ENCODE measurements at regions not wholly inside any gene's neighbourhood (a gene's known extent, or its start where the extent isn't known, plus 50 kb on each side); places are given as distances from the start of the nearest gene placed in this dataset.
"Not testable (repeated sequence)": the region's sequence is repeated elsewhere in the genome, so short reads cannot be mapped to it uniquely, and the experiment has no call there.

- H3K4me3 ChIP-seq (ENCODE audit: low read depth, low read length): no peak overlapping the region
- DNase-seq (ENCODE audit: low read depth): no peak
Measured at GRCh38 chrX:9396930-9397329, 67.9 kb upstream of the TBL1X start.

- H3K4me3 ChIP-seq (ENCODE audit: low read depth, low read length): no peak overlapping the region
- DNase-seq (ENCODE audit: low read depth): no peak
Measured at GRCh38 chrX:9401051-9401450, 63.8 kb upstream of the TBL1X start.

- H3K4me3 ChIP-seq (ENCODE audit: low read depth, low read length): no peak overlapping the region
- no peak for DNase-seq (ENCODE audit: low read depth)
Measured at GRCh38 chrX:9403374-9403773, 61.5 kb upstream of the TBL1X start.

GRCh38 chrX:9405635-9406034, 59.2 kb upstream of the TBL1X start:
- H3K4me3 ChIP-seq (ENCODE audit: low read depth, low read length); DNase-seq (ENCODE audit: low read depth): not testable (repeated sequence)

- not testable (repeated sequence) for DNase-seq (ENCODE audit: low read depth); H3K4me3 ChIP-seq (ENCODE audit: low read depth, low read length)
Measured at GRCh38 chrX:9410889-9411288, 54.0 kb upstream of the TBL1X start.

- not testable (repeated sequence) for H3K4me3 ChIP-seq (ENCODE audit: low read depth, low read length)
Measured at GRCh38 chrX:9411682-9412081, 53.2 kb upstream of the TBL1X start.

GRCh38 chrX:9414416-9414815, 50.4 kb upstream of the TBL1X start:
- no peak for DNase-seq (ENCODE audit: low read depth)
- H3K4me3 ChIP-seq (ENCODE audit: low read depth, low read length): no peak overlapping the region

More at GRCh38 chrX:9411682-9412081, 53.2 kb upstream of the TBL1X start:
- DNase-seq (ENCODE audit: low read depth): not testable (repeated sequence)

Data from skeletal muscle cell (primary cell).